Naive thymus-derived CD8-positive, alpha-beta T cell (primary cell): ENCODE measurements at regions not wholly inside any gene's neighbourhood (a gene's known extent, or its start where the extent isn't known, plus 50 kb on each side); places are given as distances from the start of the nearest gene placed in this dataset.

Experiments used
- ATAC-seq, 2 donors: fragments of 150-1000 bp; cut with Tn5 transposase in 1 of 2; sonication (Bioruptor Pico), chemical (Tn5 transposase) in 1 of 2; 1 replicate in 1 of 2; 2 replicates in 1 of 2; pipeline ENCODE4 v1.10.0; 2021; ENCODE audit warnings: mild to moderate bottlenecking in 2 of 2, moderate library complexity in 2 of 2
- POLR2A ChIA-PET: fragments of 350-600 bp; sonication (Branson Sonifier 250); formaldehyde crosslinking; loops from one replicate; lab custom pipeline; 2021; ENCODE audit warnings: antibody characterized with exemption; lab: Charles Lee
- DNase-seq, 10 donors: peaks; one replicate each; pipeline versions ENCODE4 v3.0.0 to v3.0.0-alpha.2; 2020 to 2022
- H3K27ac Mint-ChIP-seq, 10 donors: one replicate each; pipeline ENCODE4 v1.8.0; 2020 to 2022; ENCODE audit warnings: mild to moderate bottlenecking in 10 of 10, mixed read lengths in 10 of 10, moderate library complexity in 4 of 10, inconsistent platforms in 1 of 10
- H3K27me3 Mint-ChIP-seq, 5 donors: one replicate each; pipeline ENCODE4 v1.8.0; 2021 to 2022; ENCODE audit warnings: mixed read lengths in 5 of 5
- H3K36me3 Mint-ChIP-seq, 3 donors: one replicate each; pipeline ENCODE4 v1.8.0; 2020 to 2022; ENCODE audit warnings: mixed read lengths in 3 of 3, mild to moderate bottlenecking in 2 of 3, inconsistent platforms in 1 of 3
- H3K4me1 Mint-ChIP-seq, 4 donors: one replicate each; pipeline ENCODE4 v1.8.0; 2021 to 2022; ENCODE audit warnings: mixed read lengths in 4 of 4
- H3K4me3 Mint-ChIP-seq, 10 donors: one replicate each; pipeline ENCODE4 v1.8.0; 2020 to 2022; ENCODE audit warnings: mild to moderate bottlenecking in 10 of 10, mixed read lengths in 10 of 10, moderate library complexity in 6 of 10, inconsistent platforms in 1 of 10
- H3K9me3 Mint-ChIP-seq, 9 donors: one replicate each; pipeline ENCODE4 v1.8.0; 2020 to 2022; ENCODE audit warnings: mixed read lengths in 9 of 9, mild to moderate bottlenecking in 3 of 9, inconsistent platforms in 1 of 9, moderate library complexity in 1 of 9

DNA sequence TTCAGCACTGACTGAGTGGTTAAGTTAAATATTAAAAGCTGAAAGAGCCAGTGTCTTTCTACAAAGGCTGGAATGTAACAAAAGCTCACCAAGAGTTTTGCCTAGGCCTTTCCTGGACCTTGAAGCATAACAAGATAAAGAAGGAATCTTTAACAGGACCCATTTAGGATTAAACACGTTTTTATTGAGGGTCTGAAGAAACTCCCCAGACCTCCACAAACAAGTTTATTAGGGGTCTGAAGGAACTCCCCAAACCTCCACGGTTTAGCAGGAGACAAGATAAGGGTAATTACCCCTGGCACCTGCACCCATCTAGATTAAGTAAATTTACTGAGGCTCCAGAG, 104.0 kb downstream of the ACAA2 start:
- peaks cover 0 to 5% (median 0%) of the 10 kb centered on the region in 9 donors for H3K9me3 Mint-ChIP-seq
- H3K27ac Mint-ChIP-seq, result no peak overlapping the region
- POLR2A ChIA-PET, result no interaction called here
- DNase-seq (no peak), ATAC-seq (no peak)
- H3K4me3 Mint-ChIP-seq, result no peak overlapping the region
- peaks cover 0 to 10% (median 2%) of the 10 kb centered on the region in 5 donors for H3K27me3 Mint-ChIP-seq
- H3K4me1 Mint-ChIP-seq, result no peaks in the 10 kb centered on the region
- H3K36me3 Mint-ChIP-seq, result no peaks in the 10 kb centered on the region

- Mint-ChIP-seq H3K4me3 (no peak overlapping the region), H3K9me3 (peaks cover 0 to 5% (median 0%) of the 10 kb centered on the region in 9 donors), H3K4me1 (no peaks in the 10 kb centered on the region), H3K27me3 (peaks cover 0 to 10% (median 2%) of the 10 kb centered on the region in 5 donors), H3K36me3 (no peaks in the 10 kb centered on the region), H3K27ac (no peak overlapping the region)
- POLR2A ChIA-PET, result no interaction called here
- ATAC-seq, result no peak
- DNase-seq, result no peak
Measured at GRCh38 chr18:49708662-49709346, 104.5 kb downstream of the ACAA2 start.

GRCh38 chr18:49707599-49707998, 105.7 kb downstream of the ACAA2 start:
- Mint-ChIP-seq H3K4me3 (no peak overlapping the region), H3K36me3 (no peaks in the 10 kb centered on the region), H3K27ac (no peak overlapping the region), H3K4me1 (no peaks in the 10 kb centered on the region), H3K9me3 (peaks cover 0 to 5% (median 0%) of the 10 kb centered on the region in 9 donors), H3K27me3 (peaks cover 0 to 5% (median 2%) of the 10 kb centered on the region in 5 donors)
- POLR2A ChIA-PET, result no interaction called here
- DNase-seq (no peak), ATAC-seq (no peak)

- DNase-seq (no peak), ATAC-seq (no peak)
- Mint-ChIP-seq H3K27me3 (peaks cover 0 to 3% (median 0%) of the 10 kb centered on the region in 5 donors), H3K36me3 (peaks cover 0 to 2% (median 0%) of the 10 kb centered on the region in 3 donors), H3K4me1 (no peaks in the 10 kb centered on the region), H3K4me3 (no peak overlapping the region), H3K9me3 (peaks cover 0 to 5% (median 0%) of the 10 kb centered on the region in 9 donors), H3K27ac (no peak overlapping the region)
- POLR2A ChIA-PET, result no interaction called here
Measured at GRCh38 chr18:49704334-49704733, 109.0 kb downstream of the ACAA2 start.

GRCh38 chr18:49701190-49701589, 112.1 kb downstream of the ACAA2 start:
- DNase-seq, result no peak
- H3K36me3 Mint-ChIP-seq, result peaks cover 0 to 2% (median 0%) of the 10 kb centered on the region in 3 donors
- POLR2A ChIA-PET, result no interaction called here
- H3K27ac Mint-ChIP-seq, result no peak overlapping the region
- ATAC-seq, result no peak
- H3K27me3 Mint-ChIP-seq, result peaks cover 0 to 3% (median 0%) of the 10 kb centered on the region in 5 donors
- H3K9me3 Mint-ChIP-seq, result peaks cover 0 to 5% (median 0%) of the 10 kb centered on the region in 9 donors
- no peak overlapping the region for H3K4me3 Mint-ChIP-seq
- H3K4me1 Mint-ChIP-seq, result no peaks in the 10 kb centered on the region

DNA sequence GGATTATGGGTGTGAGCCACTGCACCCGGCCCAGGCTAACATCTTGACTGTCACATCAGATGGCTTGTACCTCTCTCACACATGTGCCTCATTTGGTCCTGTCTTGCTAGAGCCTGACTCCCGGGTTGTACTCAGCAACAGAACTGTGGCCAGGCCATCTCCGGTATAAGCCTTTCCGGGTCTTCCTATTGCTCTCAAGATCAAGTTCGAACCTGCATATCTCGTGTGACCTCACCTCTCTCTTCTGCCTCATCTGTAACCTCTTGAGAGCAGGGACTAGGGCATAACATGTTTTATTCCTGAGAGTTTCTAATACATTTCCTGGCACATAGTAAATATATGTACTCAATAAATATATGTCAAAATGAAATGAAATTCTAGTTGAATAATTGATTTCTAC, 114.0 kb downstream of the ACAA2 start:
- Mint-ChIP-seq H3K4me1 (no peaks in the 10 kb centered on the region), H3K36me3 (peaks cover 0 to 2% (median 0%) of the 10 kb centered on the region in 3 donors), H3K27me3 (no peaks in the 10 kb centered on the region), H3K4me3 (no peak overlapping the region), H3K27ac (no peak overlapping the region), H3K9me3 (no peaks in the 10 kb centered on the region)
- POLR2A ChIA-PET, result no interaction called here
- no peak for ATAC-seq
- no peak for DNase-seq

DNA sequence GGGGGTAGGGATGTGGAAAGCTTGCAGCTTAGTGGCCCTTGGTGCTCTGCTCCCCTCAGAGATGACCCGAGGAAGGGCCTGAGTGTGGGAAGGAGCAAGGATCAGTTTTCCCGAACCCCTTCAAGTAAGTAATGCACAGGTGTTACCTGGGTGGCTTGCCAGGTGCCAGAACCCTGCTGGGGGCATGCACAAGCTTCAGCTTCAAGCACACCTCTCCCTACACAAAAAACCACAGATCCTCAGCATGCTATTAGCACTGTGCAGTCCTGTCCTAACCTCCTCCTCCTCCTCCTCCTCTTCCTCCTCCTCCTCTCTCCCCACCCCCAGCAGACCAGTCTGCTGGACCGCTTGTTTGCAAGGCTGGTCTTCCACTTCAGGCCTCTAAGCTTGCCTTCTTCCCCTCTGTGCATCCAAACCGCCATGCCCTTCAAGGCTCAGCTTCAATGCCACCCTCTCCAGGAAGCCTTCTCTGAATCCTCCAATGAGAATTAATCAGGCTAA, 114.8 kb downstream of the ACAA2 start:
- Mint-ChIP-seq H3K4me3 (no peak overlapping the region), H3K27me3 (no peaks in the 10 kb centered on the region), H3K27ac (no peak overlapping the region), H3K9me3 (no peaks in the 10 kb centered on the region), H3K4me1 (no peaks in the 10 kb centered on the region), H3K36me3 (peaks cover 0 to 2% (median 0%) of the 10 kb centered on the region in 3 donors)
- POLR2A ChIA-PET, result no interaction called here
- no peak for ATAC-seq
- DNase-seq, result no peak

DNA sequence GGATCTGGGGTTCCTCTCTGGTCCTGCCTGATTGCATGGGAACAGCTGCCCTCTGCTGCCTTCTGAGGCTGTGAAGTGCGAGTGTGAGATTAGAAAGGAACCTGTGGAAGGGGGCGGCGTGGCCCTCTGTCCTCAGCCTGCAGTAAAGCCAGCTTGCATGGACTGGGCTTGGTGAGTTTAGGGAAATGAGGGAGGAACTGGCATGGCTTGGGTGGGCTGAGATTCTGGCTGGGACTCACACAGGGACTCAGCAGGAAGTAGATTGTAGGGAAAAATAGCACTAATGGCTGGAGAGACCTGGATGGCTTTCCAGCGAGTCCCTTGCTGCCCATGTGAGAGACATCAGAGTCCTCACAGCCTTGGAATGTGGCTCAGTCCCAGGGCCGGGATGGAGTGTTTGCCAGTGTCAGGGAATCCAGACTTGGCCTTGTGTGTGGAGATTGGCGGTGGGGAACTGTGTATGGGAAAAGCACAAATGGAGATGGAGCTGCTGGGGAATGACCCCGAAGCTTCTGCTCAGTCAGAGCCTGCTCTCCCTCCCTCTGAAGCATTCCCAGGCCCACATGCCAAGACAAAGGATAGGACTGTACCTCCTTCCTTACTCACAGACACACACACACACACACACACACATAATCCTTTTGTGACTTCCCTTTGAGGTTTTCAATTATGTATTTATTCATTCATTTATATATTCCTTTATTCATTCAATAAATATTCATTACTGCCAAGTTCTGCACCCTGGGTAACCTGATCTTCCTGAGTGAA, 115.4 kb downstream of the ACAA2 start:
- DNase-seq, result no peak
- peaks cover 0 to 2% (median 0%) of the 10 kb centered on the region in 3 donors for H3K36me3 Mint-ChIP-seq
- H3K27ac Mint-ChIP-seq, result no peak overlapping the region
- H3K4me1 Mint-ChIP-seq, result no peaks in the 10 kb centered on the region
- H3K9me3 Mint-ChIP-seq, result no peaks in the 10 kb centered on the region
- no peak overlapping the region for H3K4me3 Mint-ChIP-seq
- POLR2A ChIA-PET, result no interaction called here
- no peaks in the 10 kb centered on the region for H3K27me3 Mint-ChIP-seq
- ATAC-seq, result no peak

GRCh38 chr18:49697049-49697448, 116.3 kb downstream of the ACAA2 start:
- no peak for ATAC-seq
- Mint-ChIP-seq H3K4me3 (no peak overlapping the region), H3K27ac (peak overlapping the region in 1 of 10 donors; percentile 67), H3K27me3 (no peaks in the 10 kb centered on the region), H3K9me3 (no peaks in the 10 kb centered on the region), H3K4me1 (no peaks in the 10 kb centered on the region), H3K36me3 (no peaks in the 10 kb centered on the region)
- DNase-seq, result no peak
- POLR2A ChIA-PET, result no interaction called here

GRCh38 chr18:49694402-49694801, 118.9 kb downstream of the ACAA2 start:
- H3K27ac Mint-ChIP-seq, result no peak overlapping the region
- ATAC-seq (no peak), DNase-seq (no peak)
- H3K27me3 Mint-ChIP-seq, result no peaks in the 10 kb centered on the region
- H3K36me3 Mint-ChIP-seq, result no peaks in the 10 kb centered on the region
- H3K4me1 Mint-ChIP-seq, result peaks cover 0 to 8% (median 6%) of the 10 kb centered on the region in 4 donors
- POLR2A ChIA-PET, result no interaction called here
- no peaks in the 10 kb centered on the region for H3K9me3 Mint-ChIP-seq
- H3K4me3 Mint-ChIP-seq, result no peak overlapping the region

GRCh38 chr18:49693717-49694005, 119.7 kb downstream of the ACAA2 start:
- no peak overlapping the region for H3K4me3 Mint-ChIP-seq

DNA sequence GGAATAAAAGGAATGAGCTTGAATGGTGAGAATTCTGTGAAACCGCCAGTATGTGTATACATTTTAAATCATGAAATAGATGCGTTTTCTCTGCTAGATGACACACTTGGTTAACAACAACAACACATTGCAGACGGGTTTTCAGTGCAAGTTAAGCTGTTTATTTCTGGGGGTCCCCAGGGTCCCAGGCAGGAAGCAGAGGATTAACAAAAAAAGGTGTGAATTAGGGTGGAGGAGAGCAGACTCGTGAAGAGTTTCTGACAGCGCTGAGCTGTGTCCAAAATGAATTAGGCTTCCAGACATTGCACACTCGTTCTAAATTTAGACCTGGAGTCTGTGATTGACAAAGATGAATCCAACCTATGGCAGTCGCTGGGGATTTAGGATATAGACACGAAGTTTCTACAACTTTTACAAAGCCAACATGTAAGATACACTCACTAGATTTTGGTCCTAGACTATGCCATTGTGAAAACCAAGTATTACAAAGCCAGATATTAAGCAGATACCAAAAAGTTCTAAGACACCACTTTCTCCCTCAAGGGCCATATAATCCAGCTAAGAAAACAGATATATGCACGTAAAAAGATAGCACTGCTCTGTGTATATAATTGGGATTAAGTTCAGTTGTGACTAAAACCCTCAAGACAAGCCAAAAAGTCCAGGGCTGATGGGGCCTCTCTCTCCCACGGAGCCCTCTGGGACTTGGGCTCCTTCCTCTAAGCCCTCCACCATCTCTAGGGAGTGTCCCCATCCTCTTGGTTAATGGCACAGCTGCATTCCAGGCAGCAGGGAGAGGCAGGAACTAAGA, 120.2 kb downstream of the ACAA2 start:
- H3K27me3 Mint-ChIP-seq, result no peaks in the 10 kb centered on the region
- peaks cover 0 to 8% (median 6%) of the 10 kb centered on the region in 4 donors for H3K4me1 Mint-ChIP-seq
- POLR2A ChIA-PET, result no interaction called here
- no peak overlapping the region for H3K27ac Mint-ChIP-seq
- no peaks in the 10 kb centered on the region for H3K36me3 Mint-ChIP-seq
- DNase-seq (no peak), ATAC-seq (no peak)
- no peaks in the 10 kb centered on the region for H3K9me3 Mint-ChIP-seq
- H3K4me3 Mint-ChIP-seq, result no peak overlapping the region

More at GRCh38 chr18:49693717-49694005, 119.7 kb downstream of the ACAA2 start:
- DNase-seq, result no peak
- peaks cover 0 to 8% (median 6%) of the 10 kb centered on the region in 4 donors for H3K4me1 Mint-ChIP-seq
- POLR2A ChIA-PET, result no interaction called here
- H3K36me3 Mint-ChIP-seq, result no peaks in the 10 kb centered on the region
- no peaks in the 10 kb centered on the region for H3K27me3 Mint-ChIP-seq
- ATAC-seq, result no peak
- H3K9me3 Mint-ChIP-seq, result no peaks in the 10 kb centered on the region
- H3K27ac Mint-ChIP-seq, result no peak overlapping the region

GRCh38 chr18:49691177-49691608, 122.1 kb downstream of the ACAA2 start:
- DNase-seq (no peak), ATAC-seq (no peak)
- peaks cover 0 to 8% (median 6%) of the 10 kb centered on the region in 4 donors for H3K4me1 Mint-ChIP-seq
- no peaks in the 10 kb centered on the region for H3K36me3 Mint-ChIP-seq
- H3K27me3 Mint-ChIP-seq, result no peaks in the 10 kb centered on the region
- peak overlapping the region in 1 of 10 donors; percentile 51 for H3K27ac Mint-ChIP-seq
- H3K4me3 Mint-ChIP-seq, result no peak overlapping the region
- POLR2A ChIA-PET, result no interaction called here
- H3K9me3 Mint-ChIP-seq, result no peaks in the 10 kb centered on the region
